ENCODE measurements at regions not wholly inside any gene's neighbourhood (a gene's known extent, or its start where the extent isn't known, plus 50 kb on each side); places are given as distances from the start of the nearest gene placed in this dataset.

GRCh38 chr9:1954238-1954637, 60.9 kb upstream of the SMARCA2 start:
- TF ChIP-seq CTCF (IDR thresholded peaks at IDR 0.05) = no peak
- H3K4me2 ChIP-seq (ENCODE audit: low read length) = no peak overlapping the region
- no peak overlapping the region for H3K9ac ChIP-seq
- no peaks in the 10 kb centered on the region for H3K79me2 ChIP-seq
- no peaks in the 10 kb centered on the region for H3K4me1 ChIP-seq
- no peaks in the 10 kb centered on the region for H3K36me3 ChIP-seq (ENCODE audit: control insufficient read depth, insufficient read depth, low read length)
- no peak overlapping the region for H2AFZ ChIP-seq
- H3K4me3 ChIP-seq (ENCODE audit: low read depth, low read length) = no peak overlapping the region
- H3K27me3 ChIP-seq (ENCODE audit: control insufficient read depth, insufficient read depth, low read length) = no peaks in the 10 kb centered on the region
- H3K9me3 ChIP-seq (ENCODE audit: control insufficient read depth, low read length) = no peaks in the 10 kb centered on the region
- no peak overlapping the region for H3K27ac ChIP-seq

- Histone ChIP-seq H3K4me2 (ENCODE audit: low read length) (no peak overlapping the region), H3K27ac (no peak overlapping the region), H3K9ac (no peak overlapping the region), H3K9me3 (ENCODE audit: control insufficient read depth, low read length) (no peaks in the 10 kb centered on the region), H3K4me3 (ENCODE audit: low read depth, low read length) (no peak overlapping the region), H3K4me1 (no peaks in the 10 kb centered on the region), H2AFZ (no peak overlapping the region), H3K27me3 (ENCODE audit: control insufficient read depth, insufficient read depth, low read length) (no peaks in the 10 kb centered on the region), H3K79me2 (no peaks in the 10 kb centered on the region), H3K36me3 (ENCODE audit: control insufficient read depth, insufficient read depth, low read length) (no peaks in the 10 kb centered on the region)
- no peak for TF ChIP-seq CTCF (IDR thresholded peaks at IDR 0.05)
Observed at GRCh38 chr9:1956958-1957357, 58.2 kb upstream of the SMARCA2 start.

GRCh38 chr9:1957856-1958255, 57.3 kb upstream of the SMARCA2 start:
- H2AFZ ChIP-seq = no peak overlapping the region
- no peaks in the 10 kb centered on the region for H3K4me1 ChIP-seq
- no peak overlapping the region for H3K4me3 ChIP-seq (ENCODE audit: low read depth, low read length)
- no peak overlapping the region for H3K27ac ChIP-seq
- no peak overlapping the region for H3K4me2 ChIP-seq (ENCODE audit: low read length)
- H3K79me2 ChIP-seq = no peaks in the 10 kb centered on the region
- no peak overlapping the region for H3K9ac ChIP-seq
- no peaks in the 10 kb centered on the region for H3K9me3 ChIP-seq (ENCODE audit: control insufficient read depth, low read length)
- TF ChIP-seq CTCF (IDR thresholded peaks at IDR 0.05) = no peak
- no peaks in the 10 kb centered on the region for H3K36me3 ChIP-seq (ENCODE audit: control insufficient read depth, insufficient read depth, low read length)
- H3K27me3 ChIP-seq (ENCODE audit: control insufficient read depth, insufficient read depth, low read length) = no peaks in the 10 kb centered on the region

GRCh38 chr9:1959371-1959770, 55.8 kb upstream of the SMARCA2 start:
- H3K4me2 ChIP-seq (ENCODE audit: low read length) = no peak overlapping the region
- no peaks in the 10 kb centered on the region for H3K9me3 ChIP-seq (ENCODE audit: control insufficient read depth, low read length)
- no peaks in the 10 kb centered on the region for H3K4me1 ChIP-seq
- no peaks in the 10 kb centered on the region for H3K27me3 ChIP-seq (ENCODE audit: control insufficient read depth, insufficient read depth, low read length)
- TF ChIP-seq CTCF (IDR thresholded peaks at IDR 0.05) = no peak
- H3K27ac ChIP-seq = no peak overlapping the region
- no peak overlapping the region for H3K9ac ChIP-seq
- H3K36me3 ChIP-seq (ENCODE audit: control insufficient read depth, insufficient read depth, low read length) = no peaks in the 10 kb centered on the region
- no peak overlapping the region for H2AFZ ChIP-seq
- H3K79me2 ChIP-seq = no peaks in the 10 kb centered on the region
- H3K4me3 ChIP-seq (ENCODE audit: low read depth, low read length) = no peak overlapping the region

- no peak overlapping the region for H3K27ac ChIP-seq
- H3K36me3 ChIP-seq (ENCODE audit: control insufficient read depth, insufficient read depth, low read length) = no peaks in the 10 kb centered on the region
- no peaks in the 10 kb centered on the region for H3K27me3 ChIP-seq (ENCODE audit: control insufficient read depth, insufficient read depth, low read length)
- no peaks in the 10 kb centered on the region for H3K4me1 ChIP-seq
- no peak overlapping the region for H3K4me2 ChIP-seq (ENCODE audit: low read length)
- no peaks in the 10 kb centered on the region for H3K9me3 ChIP-seq (ENCODE audit: control insufficient read depth, low read length)
- no peak overlapping the region for H3K4me3 ChIP-seq (ENCODE audit: low read depth, low read length)
- no peak overlapping the region for H2AFZ ChIP-seq
- TF ChIP-seq CTCF (IDR thresholded peaks at IDR 0.05) = no peak
- no peak overlapping the region for H3K9ac ChIP-seq
- H3K79me2 ChIP-seq = no peaks in the 10 kb centered on the region
Observed at GRCh38 chr9:1960342-1961042, 54.7 kb upstream of the SMARCA2 start.

Data from parathyroid adenoma (tissue), 2 donors.